ENCODE measurements at regions not wholly inside any gene's neighbourhood (a gene's known extent, or its start where the extent isn't known, plus 50 kb on each side); places are given as distances from the start of the nearest gene placed in this dataset.

DNA sequence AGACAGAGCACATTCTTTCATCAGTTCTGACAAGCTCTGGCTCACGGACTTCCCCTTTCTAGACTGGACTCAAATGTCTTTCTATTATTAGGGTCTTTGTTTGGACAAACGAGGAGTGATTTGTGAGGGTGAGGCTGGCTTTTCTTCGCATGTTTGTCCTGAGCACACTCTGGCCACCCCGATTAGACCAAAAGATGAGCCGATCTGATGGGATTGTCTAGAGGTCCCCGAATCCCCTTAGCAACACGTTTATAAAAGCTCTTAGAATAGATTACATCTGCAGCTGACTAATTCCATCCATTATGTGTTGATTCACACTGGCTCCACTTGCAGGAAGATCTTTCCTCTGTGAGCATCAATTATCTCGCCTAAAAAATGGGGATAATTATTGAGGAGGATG is 675.4 kb upstream of the AUTS2 start:
- Mint-ChIP-seq H3K9me3 (peaks cover 6 to 16% of the 10 kb centered on the region in 2 donors), H3K27me3 (no peaks in the 10 kb centered on the region), H3K27ac (no peak overlapping the region), H3K4me3 (no peak overlapping the region), H3K4me1 (ENCODE audit: low read depth in 2 of 2) (no peaks in the 10 kb centered on the region), H3K36me3 (ENCODE audit: insufficient read depth) (no peaks in the 10 kb centered on the region)
- DNase-seq, result no peak
- no peak for ATAC-seq (replicated peaks)

DNA sequence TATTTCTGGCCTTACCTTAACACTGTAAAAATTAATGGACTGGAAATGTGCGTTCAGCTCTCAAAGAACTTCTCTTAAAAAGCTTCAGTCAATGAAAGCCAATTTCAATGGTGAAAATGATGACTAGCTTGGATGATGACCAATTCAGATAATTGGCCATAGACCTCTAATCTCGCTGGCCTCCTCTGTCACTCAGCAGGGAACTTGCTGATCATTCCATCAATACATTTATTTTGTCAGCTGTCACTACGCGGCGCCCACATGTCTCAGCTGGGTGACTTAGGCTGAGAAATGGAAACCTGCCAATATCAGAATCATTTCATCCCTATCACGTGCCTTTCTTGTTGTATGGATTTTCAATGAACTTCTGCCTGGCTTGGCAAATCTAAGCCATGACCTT is 673.0 kb upstream of the AUTS2 start:
- no peaks in the 10 kb centered on the region for H3K36me3 Mint-ChIP-seq (ENCODE audit: insufficient read depth)
- H3K4me3 Mint-ChIP-seq, result no peak overlapping the region
- DNase-seq (no peak), ATAC-seq (replicated peaks) (no peak)
- H3K27ac Mint-ChIP-seq, result no peak overlapping the region
- peaks cover 6 to 19% of the 10 kb centered on the region in 2 donors for H3K9me3 Mint-ChIP-seq
- no peaks in the 10 kb centered on the region for H3K27me3 Mint-ChIP-seq
- no peaks in the 10 kb centered on the region for H3K4me1 Mint-ChIP-seq (ENCODE audit: low read depth in 2 of 2)

DNA sequence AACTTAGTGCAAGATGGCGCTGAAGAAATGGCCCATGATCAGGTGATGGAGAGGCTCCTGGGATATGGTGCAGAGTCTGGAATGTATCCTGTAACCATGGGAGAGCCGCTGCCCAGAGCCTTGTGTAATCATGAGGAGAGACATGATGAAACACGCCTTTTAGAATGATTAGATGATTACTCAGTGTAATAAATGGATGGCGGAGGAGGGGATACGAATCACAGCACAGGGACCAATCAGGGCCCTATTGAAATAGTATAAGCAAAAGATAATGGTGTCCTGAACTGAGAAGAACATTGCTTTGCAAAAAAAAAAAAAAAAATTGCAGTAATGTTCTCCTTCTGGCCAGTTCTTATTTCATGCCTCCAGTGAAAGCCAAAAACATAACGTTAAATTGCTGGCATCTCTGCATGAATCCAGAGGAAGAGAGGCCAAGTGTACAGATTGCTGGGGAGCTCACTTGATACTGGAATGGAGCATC is 668.5 kb upstream of the AUTS2 start:
- Mint-ChIP-seq H3K4me3 (no peak overlapping the region), H3K36me3 (ENCODE audit: insufficient read depth) (no peaks in the 10 kb centered on the region), H3K4me1 (ENCODE audit: low read depth in 2 of 2) (no peaks in the 10 kb centered on the region), H3K27ac (no peak overlapping the region), H3K27me3 (no peaks in the 10 kb centered on the region), H3K9me3 (peaks cover 9 to 18% of the 10 kb centered on the region in 2 donors)
- ATAC-seq (replicated peaks), result no peak
- DNase-seq, result no peak

DNA sequence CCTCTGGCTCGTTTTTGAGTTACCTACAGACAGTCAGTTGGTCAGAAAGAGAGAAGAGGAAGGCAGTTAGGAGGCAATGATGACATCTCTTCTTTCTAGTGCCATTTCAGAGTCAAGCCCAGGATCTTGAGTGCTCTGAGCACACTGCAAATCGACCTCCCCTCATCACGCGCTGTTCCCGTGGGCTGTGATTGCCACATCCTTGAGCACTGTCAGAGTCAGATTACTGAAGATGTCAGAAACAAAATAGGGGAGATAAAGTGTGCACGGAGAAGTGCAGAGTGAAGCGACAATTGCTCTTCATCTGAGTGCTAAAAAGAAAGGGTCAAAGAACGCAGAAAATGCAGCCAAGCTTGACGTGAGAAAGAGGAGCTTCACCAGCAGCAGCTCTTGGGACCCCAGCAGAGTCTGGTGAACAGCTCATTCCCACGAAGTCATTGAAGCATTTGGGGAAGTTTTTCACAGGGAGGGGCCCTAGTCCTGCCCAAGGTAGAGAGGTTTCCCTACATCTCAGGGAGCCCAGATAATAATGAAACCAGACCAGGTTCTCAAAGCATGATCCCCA is 661.7 kb upstream of the AUTS2 start:
- H3K4me1 Mint-ChIP-seq (ENCODE audit: low read depth in 2 of 2), result no peaks in the 10 kb centered on the region
- no peak overlapping the region for H3K27ac Mint-ChIP-seq
- no peak for DNase-seq
- no peak overlapping the region for H3K4me3 Mint-ChIP-seq
- no peaks in the 10 kb centered on the region for H3K27me3 Mint-ChIP-seq
- peaks cover 15 to 17% of the 10 kb centered on the region in 2 donors for H3K9me3 Mint-ChIP-seq
- H3K36me3 Mint-ChIP-seq (ENCODE audit: insufficient read depth), result no peaks in the 10 kb centered on the region
- no peak for ATAC-seq (replicated peaks)

DNA sequence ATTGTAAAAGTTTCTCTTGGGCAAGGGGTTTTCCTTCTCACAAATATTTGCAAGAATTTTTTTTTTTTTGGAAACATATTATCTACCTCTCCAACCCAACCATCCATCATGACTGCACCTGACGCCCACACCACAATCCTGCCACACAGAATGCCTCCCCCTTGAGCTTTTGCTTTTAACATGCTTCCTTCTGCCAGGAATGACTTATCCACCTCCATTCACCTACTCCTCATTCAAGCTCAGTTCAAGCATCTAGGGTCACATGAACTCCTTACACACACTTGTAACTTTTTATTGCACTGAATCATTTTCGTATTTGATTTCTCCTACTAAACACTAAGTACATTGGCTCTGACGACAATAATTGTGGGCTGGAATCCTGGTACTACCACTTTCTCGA is 660.1 kb upstream of the AUTS2 start:
- Mint-ChIP-seq H3K36me3 (ENCODE audit: insufficient read depth) (no peaks in the 10 kb centered on the region), H3K9me3 (peaks cover 13 to 15% of the 10 kb centered on the region in 2 donors), H3K27me3 (no peaks in the 10 kb centered on the region), H3K27ac (no peak overlapping the region), H3K4me1 (ENCODE audit: low read depth in 2 of 2) (no peaks in the 10 kb centered on the region), H3K4me3 (no peak overlapping the region)
- no peak for ATAC-seq (replicated peaks)
- no peak for DNase-seq

DNA sequence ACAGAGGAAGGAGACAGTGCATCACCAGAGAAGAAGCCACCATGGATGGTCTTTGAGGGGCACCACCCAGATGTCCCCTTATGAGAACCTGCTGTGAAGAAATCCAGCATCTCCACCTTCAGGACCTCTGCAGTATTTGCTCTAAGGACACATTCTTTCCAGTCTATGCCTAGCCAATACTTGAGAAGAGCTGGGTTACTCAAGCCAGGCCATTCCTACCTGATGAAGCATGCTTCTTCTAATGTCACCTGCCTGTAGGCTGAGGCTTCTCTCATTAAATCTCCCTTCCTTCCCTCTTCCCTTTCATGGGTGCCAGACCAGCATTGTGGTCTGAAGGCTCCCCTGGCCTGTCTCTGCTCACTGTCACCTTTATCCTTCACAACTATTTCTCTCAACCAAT is 654.5 kb upstream of the AUTS2 start:
- Mint-ChIP-seq H3K27ac (no peak overlapping the region), H3K4me1 (ENCODE audit: low read depth in 2 of 2) (no peaks in the 10 kb centered on the region)

DNA sequence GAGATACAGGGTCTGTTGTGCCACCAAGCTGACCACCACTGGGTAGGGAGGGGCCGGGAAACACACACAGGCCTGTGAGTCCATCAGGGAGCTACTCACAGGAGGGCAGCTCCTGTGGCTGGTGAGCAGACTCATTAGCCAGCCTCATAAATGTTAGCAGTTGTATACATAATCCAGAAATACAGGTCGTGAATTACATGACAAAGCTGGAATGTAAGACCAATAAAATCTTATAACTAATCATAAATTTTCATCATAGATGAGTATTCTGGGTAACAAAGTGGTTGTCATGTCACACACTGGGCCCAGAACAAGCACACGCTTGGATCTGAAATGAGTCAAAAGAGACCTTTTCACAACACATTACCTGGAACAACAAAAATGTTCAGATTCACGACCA is 642.6 kb upstream of the AUTS2 start:
- Mint-ChIP-seq H3K9me3 (peaks cover 0 to 10% of the 10 kb centered on the region in 2 donors), H3K27ac (no peak overlapping the region), H3K36me3 (ENCODE audit: insufficient read depth) (no peaks in the 10 kb centered on the region), H3K4me1 (ENCODE audit: low read depth in 2 of 2) (no peaks in the 10 kb centered on the region), H3K4me3 (no peak overlapping the region), H3K27me3 (no peaks in the 10 kb centered on the region)
- ATAC-seq (replicated peaks), result no peak
- no peak for DNase-seq

More for the DNA sequence above, 654.5 kb upstream of the AUTS2 start:
- peaks cover 13 to 20% of the 10 kb centered on the region in 2 donors for H3K9me3 Mint-ChIP-seq
- ATAC-seq (replicated peaks) (no peak), DNase-seq (no peak)
- H3K4me3 Mint-ChIP-seq, result no peak overlapping the region
- H3K27me3 Mint-ChIP-seq, result no peaks in the 10 kb centered on the region
- no peaks in the 10 kb centered on the region for H3K36me3 Mint-ChIP-seq (ENCODE audit: insufficient read depth)

DNA sequence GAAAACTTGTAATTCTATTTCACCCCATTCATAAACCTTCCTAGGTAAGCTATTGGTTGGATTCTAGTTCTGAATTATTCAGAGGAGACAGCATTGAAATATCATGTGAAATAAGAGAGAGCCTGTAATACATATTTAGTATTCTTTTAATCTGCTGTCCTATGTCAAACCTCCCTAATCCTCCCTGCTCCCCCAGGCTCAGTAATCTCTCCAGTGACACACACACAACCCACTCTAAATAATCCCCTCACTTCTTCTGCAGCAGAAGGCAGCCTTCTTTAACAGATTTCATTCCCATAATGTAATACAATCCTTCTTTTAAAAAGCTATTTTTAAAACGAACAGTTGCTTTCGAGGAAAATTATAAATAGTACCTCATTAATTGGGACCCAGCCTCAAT is 639.7 kb upstream of the AUTS2 start:
- H3K27ac Mint-ChIP-seq, result no peak overlapping the region
- DNase-seq (no peak), ATAC-seq (replicated peaks) (no peak)
- no peaks in the 10 kb centered on the region for H3K4me1 Mint-ChIP-seq (ENCODE audit: low read depth in 2 of 2)
- no peaks in the 10 kb centered on the region for H3K36me3 Mint-ChIP-seq (ENCODE audit: insufficient read depth)
- H3K27me3 Mint-ChIP-seq, result no peaks in the 10 kb centered on the region
- H3K9me3 Mint-ChIP-seq, result peaks cover 0 to 10% of the 10 kb centered on the region in 2 donors
- H3K4me3 Mint-ChIP-seq, result no peak overlapping the region

DNA sequence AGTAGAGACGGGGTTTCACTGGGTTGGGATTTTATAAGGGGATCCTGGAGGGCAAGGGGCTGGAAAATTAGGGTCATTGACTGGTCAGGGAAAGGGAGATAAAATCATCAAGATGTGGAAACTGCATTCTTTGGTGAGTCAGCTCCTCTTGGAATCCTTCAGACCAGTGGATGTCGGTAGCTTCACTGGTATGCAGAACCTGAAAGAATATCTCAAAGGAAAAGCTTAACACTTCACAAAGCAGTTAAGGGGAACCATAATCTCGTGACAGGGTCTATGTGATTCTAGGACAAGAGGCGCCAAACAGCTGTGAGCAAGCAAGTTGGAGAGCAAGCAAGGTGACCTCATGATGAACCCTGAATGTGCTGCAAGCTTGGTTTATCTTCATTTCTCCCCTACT is 634.7 kb upstream of the AUTS2 start:
- H3K27me3 Mint-ChIP-seq, result no peaks in the 10 kb centered on the region
- no peak overlapping the region for H3K27ac Mint-ChIP-seq
- no peak overlapping the region for H3K4me3 Mint-ChIP-seq
- no peak for DNase-seq
- ATAC-seq (replicated peaks), result no peak
- no peaks in the 10 kb centered on the region for H3K36me3 Mint-ChIP-seq (ENCODE audit: insufficient read depth)
- H3K4me1 Mint-ChIP-seq (ENCODE audit: low read depth in 2 of 2), result no peaks in the 10 kb centered on the region
- H3K9me3 Mint-ChIP-seq, result no peaks in the 10 kb centered on the region

DNA sequence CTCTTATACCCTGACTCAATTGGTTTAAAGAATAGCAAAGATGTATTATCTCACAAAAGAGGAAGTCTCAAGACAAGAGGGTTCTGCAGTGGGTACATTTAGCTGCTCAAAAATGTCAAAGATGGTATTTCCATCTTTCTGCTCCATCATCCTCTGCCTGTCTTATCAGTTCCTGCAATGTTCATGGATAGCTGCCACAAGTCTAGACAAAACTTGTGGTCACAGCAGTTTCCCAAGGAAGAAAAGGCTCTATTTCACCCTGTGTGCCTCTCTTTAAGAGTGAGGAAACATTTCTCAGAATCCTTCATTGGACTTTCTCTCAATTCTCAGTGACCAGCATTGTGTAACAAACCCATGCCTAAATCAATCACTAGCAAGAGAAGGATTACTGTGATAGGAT is 634.2 kb upstream of the AUTS2 start:
- Mint-ChIP-seq H3K4me3 (no peak overlapping the region), H3K9me3 (no peaks in the 10 kb centered on the region), H3K4me1 (ENCODE audit: low read depth in 2 of 2) (no peaks in the 10 kb centered on the region), H3K27ac (no peak overlapping the region), H3K27me3 (no peaks in the 10 kb centered on the region), H3K36me3 (ENCODE audit: insufficient read depth) (no peaks in the 10 kb centered on the region)
- no peak for DNase-seq
- ATAC-seq (replicated peaks), result no peak

DNA sequence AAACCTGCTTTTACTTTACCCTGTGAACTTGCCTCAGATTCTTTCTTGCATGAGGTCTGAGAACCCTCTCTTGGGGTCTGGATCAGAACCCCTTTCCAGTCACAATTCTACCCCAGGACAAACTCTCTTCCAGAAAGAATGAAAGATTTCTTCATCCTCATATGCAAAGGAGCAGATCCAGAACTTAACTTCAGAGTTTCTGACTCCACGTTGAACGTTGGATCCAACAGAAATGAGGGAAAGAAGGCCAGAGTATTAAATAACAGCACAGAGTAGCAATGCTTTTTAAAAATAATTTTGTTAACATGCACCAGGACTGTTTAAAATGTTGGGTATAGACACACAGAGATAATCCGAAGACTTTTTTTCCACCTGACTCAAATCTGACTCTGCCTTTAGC is 632.9 kb upstream of the AUTS2 start:
- Mint-ChIP-seq H3K9me3 (no peaks in the 10 kb centered on the region), H3K4me3 (no peak overlapping the region), H3K36me3 (ENCODE audit: insufficient read depth) (no peaks in the 10 kb centered on the region), H3K4me1 (ENCODE audit: low read depth in 2 of 2) (no peaks in the 10 kb centered on the region), H3K27ac (no peak overlapping the region), H3K27me3 (no peaks in the 10 kb centered on the region)
- ATAC-seq (replicated peaks) (no peak), DNase-seq (no peak)

DNA sequence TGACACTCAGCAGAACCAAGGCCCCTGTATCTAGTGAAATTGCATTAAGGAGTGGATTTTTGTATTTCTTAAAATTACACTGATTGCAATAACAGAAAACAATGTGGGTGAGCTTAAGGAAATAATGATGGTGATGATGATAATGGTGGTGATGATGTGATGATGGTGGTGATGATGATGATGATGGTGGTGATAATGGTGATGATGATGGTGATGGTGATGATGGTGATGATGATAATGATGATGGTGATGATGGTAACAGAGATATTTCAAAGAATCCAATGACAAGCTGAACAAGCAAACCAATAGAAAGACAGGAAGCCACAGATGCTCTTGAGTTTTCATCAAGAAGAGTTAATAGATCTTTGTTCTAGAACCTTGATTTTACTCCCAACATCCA is 630.7 kb upstream of the AUTS2 start:
- Mint-ChIP-seq H3K27ac (no peak overlapping the region), H3K9me3 (no peaks in the 10 kb centered on the region), H3K36me3 (ENCODE audit: insufficient read depth) (no peaks in the 10 kb centered on the region)

DNA sequence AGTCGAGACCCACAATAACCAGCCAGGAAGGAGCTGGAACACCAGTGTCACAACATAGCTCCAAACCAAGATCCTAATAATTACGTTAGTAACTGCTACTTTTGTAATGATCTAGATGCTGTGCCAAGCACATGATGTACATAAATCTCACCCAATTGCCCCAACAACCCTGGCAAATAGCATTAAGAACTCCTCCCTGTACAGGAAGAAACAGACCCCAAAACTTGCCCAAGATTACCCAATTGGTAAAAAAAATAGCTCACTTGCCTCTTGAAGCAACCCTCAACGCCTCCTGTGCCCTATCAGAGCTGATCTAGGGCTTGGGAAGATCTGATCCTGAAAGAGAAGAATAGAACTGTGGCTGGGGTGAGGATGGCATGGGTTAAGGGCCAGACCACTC is 628.7 kb upstream of the AUTS2 start:
- H3K27me3 Mint-ChIP-seq, result no peaks in the 10 kb centered on the region
- H3K4me3 Mint-ChIP-seq, result no peak overlapping the region
- H3K36me3 Mint-ChIP-seq (ENCODE audit: insufficient read depth), result no peaks in the 10 kb centered on the region
- H3K4me1 Mint-ChIP-seq (ENCODE audit: low read depth in 2 of 2), result no peaks in the 10 kb centered on the region
- DNase-seq, result no peak
- ATAC-seq (replicated peaks), result no peak
- no peak overlapping the region for H3K27ac Mint-ChIP-seq
- no peaks in the 10 kb centered on the region for H3K9me3 Mint-ChIP-seq

More for the DNA sequence above, 630.7 kb upstream of the AUTS2 start:
- DNase-seq (no peak), ATAC-seq (replicated peaks) (no peak)
- Mint-ChIP-seq H3K4me1 (ENCODE audit: low read depth in 2 of 2) (no peaks in the 10 kb centered on the region), H3K27me3 (no peaks in the 10 kb centered on the region), H3K4me3 (no peak overlapping the region)

DNA sequence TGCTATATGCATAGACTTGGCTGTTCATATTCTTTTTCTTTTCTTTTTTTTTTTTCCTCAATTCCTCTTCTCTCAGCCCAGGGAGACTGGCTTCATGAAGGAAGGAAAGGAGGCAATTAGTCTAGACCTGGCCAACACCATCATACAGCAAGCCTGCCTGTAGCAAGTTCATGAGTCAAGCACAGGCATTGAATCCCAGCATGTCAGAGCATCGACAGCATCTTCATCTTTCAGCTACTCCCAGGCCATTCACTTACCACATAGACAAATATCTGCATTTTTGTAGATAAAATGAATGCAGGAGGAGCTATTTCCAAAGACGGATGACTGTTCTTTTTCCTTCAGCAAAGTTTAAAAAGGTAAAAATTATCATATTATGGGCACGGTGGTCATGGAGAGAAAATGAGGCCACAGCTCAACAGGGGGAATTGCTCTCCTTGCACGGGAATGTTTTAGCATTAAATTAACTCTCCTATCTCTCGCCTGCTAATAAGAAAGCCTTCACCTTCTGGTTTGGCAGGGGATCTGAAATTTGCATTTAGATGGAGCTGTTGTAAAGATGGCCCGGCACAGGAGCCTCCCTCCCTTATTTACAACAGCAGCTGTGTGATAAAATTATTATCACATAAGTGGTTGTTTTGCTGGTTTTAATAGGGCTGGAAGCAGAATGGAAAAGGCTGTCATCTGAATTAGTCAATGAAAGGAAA is 626.5 kb upstream of the AUTS2 start:
- H3K27me3 Mint-ChIP-seq, result no peaks in the 10 kb centered on the region
- H3K36me3 Mint-ChIP-seq (ENCODE audit: insufficient read depth), result peaks cover 4% of the 10 kb centered on the region
- ATAC-seq (replicated peaks) (no peak), DNase-seq (no peak)
- peaks cover 2 to 11% of the 10 kb centered on the region in 2 donors for H3K9me3 Mint-ChIP-seq
- no peaks in the 10 kb centered on the region for H3K4me1 Mint-ChIP-seq (ENCODE audit: low read depth in 2 of 2)
- no peak overlapping the region for H3K27ac Mint-ChIP-seq
- H3K4me3 Mint-ChIP-seq, result no peak overlapping the region

Measured in effector memory CD8-positive, alpha-beta T cell (primary cell).